ENCODE measurements at regions not wholly inside any gene's neighbourhood (a gene's known extent, or its start where the extent isn't known, plus 50 kb on each side); places are given as distances from the start of the nearest gene placed in this dataset.

DNA sequence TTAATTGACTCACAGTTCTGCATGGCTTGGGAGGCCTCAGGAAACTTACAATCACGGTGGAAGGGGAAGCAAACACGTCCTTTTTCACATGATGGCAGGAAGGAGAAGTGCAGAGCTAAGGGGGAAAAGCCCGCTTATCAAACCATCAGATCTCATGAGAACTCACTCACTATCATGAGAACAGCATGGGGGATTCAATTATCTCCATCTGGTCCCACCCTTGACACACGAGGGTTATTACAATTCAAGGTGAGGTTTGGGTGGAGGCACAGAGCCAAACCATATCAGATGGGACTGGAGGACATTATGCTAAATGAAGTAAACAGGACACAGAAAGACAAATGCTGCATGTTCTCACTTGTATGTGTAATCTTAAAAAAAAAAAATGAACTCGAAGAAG lies 141.4 kb upstream of the HABP2 start:
- TF ChIP-seq, protein P1, sequence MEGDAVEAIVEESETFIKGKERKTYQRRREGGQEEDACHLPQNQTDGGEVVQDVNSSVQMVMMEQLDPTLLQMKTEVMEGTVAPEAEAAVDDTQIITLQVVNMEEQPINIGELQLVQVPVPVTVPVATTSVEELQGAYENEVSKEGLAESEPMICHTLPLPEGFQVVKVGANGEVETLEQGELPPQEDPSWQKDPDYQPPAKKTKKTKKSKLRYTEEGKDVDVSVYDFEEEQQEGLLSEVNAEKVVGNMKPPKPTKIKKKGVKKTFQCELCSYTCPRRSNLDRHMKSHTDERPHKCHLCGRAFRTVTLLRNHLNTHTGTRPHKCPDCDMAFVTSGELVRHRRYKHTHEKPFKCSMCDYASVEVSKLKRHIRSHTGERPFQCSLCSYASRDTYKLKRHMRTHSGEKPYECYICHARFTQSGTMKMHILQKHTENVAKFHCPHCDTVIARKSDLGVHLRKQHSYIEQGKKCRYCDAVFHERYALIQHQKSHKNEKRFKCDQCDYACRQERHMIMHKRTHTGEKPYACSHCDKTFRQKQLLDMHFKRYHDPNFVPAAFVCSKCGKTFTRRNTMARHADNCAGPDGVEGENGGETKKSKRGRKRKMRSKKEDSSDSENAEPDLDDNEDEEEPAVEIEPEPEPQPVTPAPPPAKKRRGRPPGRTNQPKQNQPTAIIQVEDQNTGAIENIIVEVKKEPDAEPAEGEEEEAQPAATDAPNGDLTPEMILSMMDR (IDR thresholded peaks at IDR 0.05) = no peak
- TF ChIP-seq POLR2A (IDR thresholded peaks at IDR 0.05) = no peak
